ENCODE measurements at regions not wholly inside any gene's neighbourhood (a gene's known extent, or its start where the extent isn't known, plus 50 kb on each side); places are given as distances from the start of the nearest gene placed in this dataset.

- no peak for DNase-seq
Observed at GRCh38 chr13:24052547-24053518, 107.7 kb upstream of the SPATA13 start.

- peak; percentile 56 for DNase-seq
Observed at GRCh38 chr13:24053519-24054251, 106.8 kb upstream of the SPATA13 start.

- no peak for DNase-seq
Observed at GRCh38 chr13:24056616-24057137, 103.8 kb upstream of the SPATA13 start.

- no peak for DNase-seq
Observed at GRCh38 chr13:24060993-24061392, 99.5 kb upstream of the SPATA13 start.

GRCh38 chr13:24063281-24063877, 97.1 kb upstream of the SPATA13 start:
- no peak for DNase-seq

- no peak for DNase-seq
Observed at GRCh38 chr13:24064371-24064770, 96.1 kb upstream of the SPATA13 start.

GRCh38 chr13:24065176-24065575, 95.3 kb upstream of the SPATA13 start:
- no peak for DNase-seq

GRCh38 chr13:24066405-24067295, 93.9 kb upstream of the SPATA13 start:
- DNase-seq, result no peak

GRCh38 chr13:24068472-24068871, 92.0 kb upstream of the SPATA13 start:
- no peak for DNase-seq

- no peak for DNase-seq
Observed at GRCh38 chr13:24071016-24071415, 89.5 kb upstream of the SPATA13 start.

- DNase-seq, result no peak
Observed at GRCh38 chr13:24071423-24072075, 89.0 kb upstream of the SPATA13 start.

- no peak for DNase-seq
Observed at GRCh38 chr13:24073657-24074056, 86.9 kb upstream of the SPATA13 start.

GRCh38 chr13:24074678-24075077, 85.8 kb upstream of the SPATA13 start:
- no peak for DNase-seq

GRCh38 chr13:24075137-24075975, 85.2 kb upstream of the SPATA13 start:
- DNase-seq, result peak; percentile 10

- peak; percentile 52 for DNase-seq
Observed at GRCh38 chr13:24076109-24076508, 84.4 kb upstream of the SPATA13 start.

GRCh38 chr13:24076636-24077035, 83.9 kb upstream of the SPATA13 start:
- no peak for DNase-seq

- DNase-seq, result no peak
Observed at GRCh38 chr13:24080134-24080533, 80.4 kb upstream of the SPATA13 start.

- DNase-seq, result no peak
Observed at GRCh38 chr13:24081387-24081786, 79.1 kb upstream of the SPATA13 start.

GRCh38 chr13:24083141-24083540, 77.4 kb upstream of the SPATA13 start:
- no peak for DNase-seq

- no peak for DNase-seq
Observed at GRCh38 chr13:24083722-24084421, 76.6 kb upstream of the SPATA13 start.

Data from kidney glomerular epithelial cell (primary cell).